Left cardiac atrium (tissue), 4 donors: ENCODE measurements at regions not wholly inside any gene's neighbourhood (a gene's known extent, or its start where the extent isn't known, plus 50 kb on each side); places are given as distances from the start of the nearest gene placed in this dataset.

ENCODE experiments used
- ATAC-seq, 2 donors: fragments of 200-7000 bp; cut with Tn5 transposase; one replicate each; pipeline ENCODE4 v1.9.1; 2020; ENCODE audit warnings: mild to moderate bottlenecking in 2 of 2, moderate library complexity in 2 of 2
- DNase-seq: peaks from one replicate; pipeline ENCODE4 v3.0.0-alpha.2; 2020
- intact Hi-C, 2 donors: fragments of 100-400 bp; cut with DNase I; formaldehyde crosslinking; loops; one replicate each; pipeline versions ENCODE4 v1.14.1 to v1.15.1; 2022 to 2023
- donor health status: DM: no; HTN: yes; CAD: no.
- donor health status: DM: no; HTN: yes; CAD: no; lungs with severe emphysema.
- donor health status: DM: yes; HTN: yes; CAD: no.
- donor health status: Dilated cardiomyopathy.

DNA sequence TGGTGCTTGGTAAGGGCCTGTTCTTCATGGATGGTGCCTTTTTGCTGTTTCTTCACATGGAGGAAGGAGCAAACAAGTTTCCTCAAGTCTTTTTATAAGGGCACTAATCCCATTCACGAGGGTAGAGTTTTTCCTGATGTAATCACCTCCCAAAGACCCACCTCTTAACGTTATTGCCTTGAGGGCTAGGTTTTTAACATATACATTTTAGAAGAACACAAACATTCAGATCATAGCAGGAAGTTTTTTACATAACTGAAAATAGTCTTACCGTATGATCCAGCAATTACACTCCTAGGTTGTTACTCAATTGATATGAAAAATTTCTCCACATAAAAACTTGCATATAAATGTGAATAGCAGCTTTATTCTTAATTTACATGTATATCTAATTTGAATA lies 976.3 kb downstream of the DSC3 start:
- intact Hi-C loops = no loop called here
- DNase-seq (no peak), ATAC-seq (no peak)

DNA sequence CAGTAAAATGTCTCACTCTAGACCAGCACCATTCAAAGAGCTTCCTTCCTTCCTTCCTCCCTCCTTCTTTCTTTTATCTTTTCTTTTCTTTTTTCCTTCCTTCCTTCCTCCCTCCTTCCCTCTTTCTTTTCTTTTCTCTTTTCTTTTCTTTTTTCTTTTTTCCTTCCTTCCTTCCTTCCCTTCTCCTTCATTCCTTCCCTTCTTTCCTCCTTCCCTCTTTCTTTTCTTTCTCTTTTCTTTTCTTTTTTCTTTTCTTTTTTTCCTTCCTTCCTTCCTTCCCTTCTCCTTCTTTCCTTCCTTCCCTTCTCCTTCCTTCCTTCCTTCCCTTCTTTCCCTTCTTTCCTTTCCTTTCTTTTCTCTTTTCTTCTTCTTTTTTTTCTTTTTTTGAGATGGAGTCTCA lies 985.1 kb downstream of the DSC3 start:
- DNase-seq (no peak), ATAC-seq (no peak)
- intact Hi-C loops = no loop called here

DNA sequence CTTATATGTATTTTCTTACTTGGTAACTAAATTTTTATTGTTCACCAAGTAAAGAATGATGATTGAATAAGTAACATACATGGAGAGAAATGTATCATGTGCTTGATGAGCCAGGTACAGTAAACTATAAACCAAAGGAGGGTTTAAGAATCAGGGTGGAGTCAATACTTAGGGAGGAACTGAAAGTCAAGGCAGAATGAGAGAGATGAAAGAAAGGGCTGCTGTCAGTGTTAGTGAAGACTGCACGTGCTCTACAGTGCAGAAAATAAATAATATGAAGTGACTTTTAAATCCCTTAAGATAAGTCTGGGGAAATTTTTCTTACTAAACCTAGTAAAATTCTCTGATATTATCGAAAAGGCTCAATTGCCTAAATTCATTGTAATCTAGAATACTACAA lies 986.0 kb downstream of the DSC3 start:
- ATAC-seq (no peak), DNase-seq (no peak)
- intact Hi-C loops = no loop called here

GRCh38 chr18:30044496-30044895 lies 998.0 kb downstream of the DSC3 start:
- ATAC-seq (no peak), DNase-seq (no peak)
- intact Hi-C loops = no loop called here

- DNase-seq = no peak
- ATAC-seq = no peak
- intact Hi-C loops = no loop called here
These were observed 1003.3 kb downstream of the DSC3 start for GRCh38 chr18:30039201-30039600.

DNA sequence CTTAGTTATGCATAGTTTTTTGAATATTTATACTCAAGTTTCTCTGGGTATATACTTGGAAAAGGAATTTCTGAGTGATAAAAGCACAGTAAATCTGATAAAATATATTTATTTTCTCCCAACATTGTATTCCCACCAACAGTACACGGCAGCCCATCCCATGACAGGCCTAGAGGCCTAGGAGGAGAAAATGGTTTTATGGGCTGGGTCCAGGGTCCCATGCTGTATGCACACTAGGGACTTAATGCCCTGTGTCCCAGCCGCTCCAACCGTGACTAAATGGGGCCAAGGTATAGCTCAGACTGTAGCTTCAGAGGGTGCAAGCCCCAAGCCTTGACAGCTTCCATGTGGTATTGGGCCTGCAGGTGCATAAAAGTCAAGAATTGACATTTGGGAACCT lies 1007.7 kb downstream of the DSC3 start:
- intact Hi-C loops = no loop called here
- no peak for ATAC-seq
- DNase-seq = no peak

GRCh38 chr18:30016179-30016578 lies 1026.4 kb downstream of the DSC3 start:
- no peak for ATAC-seq
- intact Hi-C loops = no loop called here
- no peak for DNase-seq

- intact Hi-C loops = no loop called here
- no peak for ATAC-seq
- no peak for DNase-seq
These were observed 1037.6 kb downstream of the DSC3 start for GRCh38 chr18:30004965-30005364.

GRCh38 chr18:29982218-29982617 lies 1060.3 kb downstream of the DSC3 start:
- intact Hi-C loops = no loop called here
- no peak for DNase-seq
- no peak for ATAC-seq

DNA sequence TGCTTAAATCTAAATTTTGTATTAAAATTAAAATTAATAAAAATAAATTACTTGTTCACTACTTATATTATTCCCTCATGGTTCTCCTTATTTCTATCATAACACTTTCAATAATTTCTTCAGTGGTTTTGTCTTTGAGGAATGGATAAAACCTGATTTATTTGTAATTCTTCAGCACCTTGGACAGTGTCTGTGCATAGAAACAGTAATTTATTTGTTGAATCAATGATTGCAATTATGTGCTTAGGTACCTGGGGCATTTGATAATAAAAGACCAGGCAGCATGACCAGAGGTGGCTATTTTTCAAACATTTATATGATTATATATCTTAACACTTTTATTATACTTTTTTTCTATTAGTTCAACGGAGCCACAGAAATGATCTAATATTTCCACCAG lies 1062.7 kb downstream of the DSC3 start:
- ATAC-seq (no peak), DNase-seq (no peak)
- intact Hi-C loops = no loop called here

DNA sequence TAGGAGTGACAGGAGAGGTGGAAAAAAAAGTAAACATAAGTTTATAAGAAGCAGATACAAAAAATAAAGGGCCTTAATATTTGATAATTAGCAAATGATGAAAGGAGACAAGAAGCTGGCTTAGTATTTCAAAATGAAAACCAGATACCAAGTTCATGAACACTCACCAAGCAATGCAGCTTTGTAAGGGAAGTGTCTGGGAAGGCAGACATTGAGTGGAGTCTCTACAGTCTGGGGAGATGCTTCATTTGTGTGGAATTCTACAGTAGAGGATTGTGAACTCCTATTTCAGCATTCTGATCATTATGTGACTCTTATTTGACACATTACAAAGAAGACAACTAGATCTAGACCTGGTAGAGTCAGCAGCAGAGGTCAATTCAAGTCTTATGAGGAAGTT lies 1072.7 kb downstream of the DSC3 start:
- DNase-seq (no peak), ATAC-seq (no peak)
- intact Hi-C loops = loop anchor here in 1 of 2 donors (10.0 kb wide), 1 partner anchor 55 kb away; no protein-coding TSS in a partner anchor

GRCh38 chr18:29962579-29962978 lies 1080.0 kb downstream of the DSC3 start:
- intact Hi-C loops = loop anchor here in 1 of 2 donors (10.0 kb wide), 1 partner anchor 48 kb away; no protein-coding TSS in a partner anchor
- ATAC-seq = no peak
- no peak for DNase-seq

DNA sequence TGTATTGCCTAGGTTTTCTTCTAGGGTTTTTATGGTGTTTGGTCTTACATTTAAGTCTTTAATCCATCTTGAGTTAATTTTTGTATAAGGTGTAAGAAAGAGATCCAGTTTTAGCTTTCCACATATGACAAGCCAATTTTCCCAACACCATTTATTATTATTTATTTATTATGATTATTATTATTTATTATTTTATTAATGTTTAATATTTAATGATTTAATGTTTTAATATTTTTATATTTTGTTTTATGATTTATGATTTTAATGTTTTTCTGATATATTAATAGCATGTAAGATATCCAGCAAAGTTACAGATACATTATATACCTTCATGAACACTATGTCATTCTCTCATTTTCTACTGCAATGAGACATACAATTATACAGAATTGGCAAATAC lies 1082.0 kb downstream of the DSC3 start:
- DNase-seq (no peak), ATAC-seq (no peak)
- intact Hi-C loops = loop anchor here in 1 of 2 donors (10.0 kb wide), 1 partner anchor 46 kb away; no protein-coding TSS in a partner anchor

DNA sequence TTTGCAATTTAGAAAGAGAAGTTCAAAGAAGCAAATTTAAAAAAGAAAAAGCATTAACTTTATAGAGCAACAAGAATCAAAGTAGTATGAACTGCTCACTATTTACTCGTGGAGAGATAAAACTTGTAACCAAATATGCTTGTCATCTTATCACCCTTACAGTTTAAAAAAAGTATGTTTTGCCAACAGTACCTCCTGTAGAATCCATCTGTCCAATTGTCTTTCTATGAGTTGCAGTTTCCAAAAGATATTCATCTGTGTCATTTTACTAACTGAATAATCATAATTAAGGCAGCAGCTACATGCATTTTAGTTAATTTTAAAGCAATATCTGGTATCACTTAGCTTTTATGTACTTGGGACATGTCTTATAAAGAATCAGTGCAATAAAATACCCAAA lies 1112.3 kb downstream of the DSC3 start:
- ATAC-seq (no peak), DNase-seq (no peak)
- intact Hi-C loops = no loop called here

GRCh38 chr18:29928081-29928480 lies 1114.5 kb downstream of the DSC3 start:
- intact Hi-C loops = no loop called here
- no peak for ATAC-seq
- DNase-seq = no peak

DNA sequence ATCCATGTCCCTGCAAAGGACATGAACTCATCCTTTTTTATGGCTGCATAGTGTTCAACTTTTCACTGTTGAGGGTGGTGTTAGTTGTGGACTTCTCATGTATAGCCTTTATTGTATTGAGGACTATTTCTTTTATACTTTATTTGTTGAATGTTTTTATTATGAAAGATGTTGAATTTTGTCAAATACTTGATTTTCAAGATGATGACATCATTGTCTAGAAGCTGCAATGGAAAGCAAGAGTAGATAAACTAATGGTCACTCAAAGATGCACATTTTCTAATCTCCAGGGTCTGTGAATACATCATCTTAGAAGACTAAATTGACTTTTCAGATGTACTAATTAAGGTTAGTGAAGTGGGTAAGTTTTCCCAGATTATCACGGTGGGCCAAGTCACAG lies 1117.0 kb downstream of the DSC3 start:
- no peak for ATAC-seq
- DNase-seq = no peak
- intact Hi-C loops = no loop called here

- intact Hi-C loops = loop anchor here in 1 of 2 donors (10.0 kb wide), 1 partner anchor 52 kb away; no protein-coding TSS in a partner anchor
- ATAC-seq = no peak
- no peak for DNase-seq
These were observed 1130.2 kb downstream of the DSC3 start for GRCh38 chr18:29912351-29912750.

DNA sequence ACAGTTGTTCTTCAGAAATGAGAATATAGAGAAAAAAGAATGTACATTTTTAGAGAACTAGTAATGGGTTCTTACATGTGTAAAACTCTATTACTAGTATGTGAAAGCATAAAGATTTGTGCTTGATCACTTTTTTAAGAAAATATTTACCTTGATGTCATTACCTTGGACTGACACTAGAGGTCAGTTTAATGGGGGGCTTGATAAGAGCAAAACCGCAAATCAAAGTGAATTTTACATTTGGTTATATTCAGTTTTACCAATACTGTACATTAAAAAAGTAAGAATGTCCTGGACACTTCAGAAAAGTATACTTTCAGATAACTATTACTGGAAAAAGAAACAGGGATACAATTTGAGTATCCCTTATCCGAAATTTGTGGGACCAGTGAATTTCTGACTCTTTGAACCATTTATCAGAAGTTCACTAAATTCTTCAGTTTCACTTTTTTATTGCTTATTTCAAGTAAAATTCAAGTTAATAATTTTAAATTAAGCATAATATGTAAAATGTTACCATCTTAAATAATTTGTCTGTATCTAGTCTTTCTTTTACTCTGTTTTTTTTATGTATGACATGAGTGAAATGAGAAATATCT lies 1149.5 kb downstream of the DSC3 start:
- ATAC-seq (no peak), DNase-seq (no peak)
- intact Hi-C loops = no loop called here

GRCh38 chr18:29883114-29883513 lies 1159.4 kb downstream of the DSC3 start:
- ATAC-seq (no peak), DNase-seq (no peak)
- intact Hi-C loops = no loop called here

GRCh38 chr18:29882620-29883019 lies 1159.9 kb downstream of the DSC3 start:
- ATAC-seq (no peak), DNase-seq (no peak)
- intact Hi-C loops = no loop called here

DNA sequence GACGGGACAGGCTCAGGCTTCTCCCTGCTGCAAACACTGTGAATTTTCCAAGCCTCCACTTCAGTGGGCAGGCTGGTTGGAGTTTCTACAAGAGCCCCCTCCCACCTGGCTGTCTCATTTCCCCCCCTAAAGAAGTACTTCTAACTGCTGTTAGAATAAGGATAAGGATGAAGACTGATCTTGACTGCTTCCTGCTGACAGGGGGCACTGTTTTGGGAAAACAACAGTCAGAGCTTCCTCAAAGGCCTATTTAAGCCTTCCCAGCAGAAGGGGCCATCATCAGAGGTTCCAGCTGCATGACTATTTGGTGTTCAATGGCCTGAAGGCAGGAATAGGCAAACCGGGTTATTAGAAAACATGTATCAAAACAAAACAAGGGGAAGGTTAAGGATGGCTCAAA lies 1162.8 kb downstream of the DSC3 start:
- ATAC-seq (no peak), DNase-seq (no peak)
- intact Hi-C loops = loop anchor here in 1 of 2 donors (10.0 kb wide), 3 partner anchors 405 to 1095 kb away; no protein-coding TSS in a partner anchor
